GM11168 (cell line): ENCODE measurements at regions not wholly inside any gene's neighbourhood (a gene's known extent, or its start where the extent isn't known, plus 50 kb on each side); places are given as distances from the start of the nearest gene placed in this dataset.

Source experiments
- in situ Hi-C: fragments of 300-500 bp; cut with MboI; formaldehyde crosslinking; loops from one replicate; pipeline ENCODE4 v1.12.0; 2022; ENCODE audit warnings: low sequenced_read_pairs; ENCODE audit not compliant: unreplicated experiment

DNA sequence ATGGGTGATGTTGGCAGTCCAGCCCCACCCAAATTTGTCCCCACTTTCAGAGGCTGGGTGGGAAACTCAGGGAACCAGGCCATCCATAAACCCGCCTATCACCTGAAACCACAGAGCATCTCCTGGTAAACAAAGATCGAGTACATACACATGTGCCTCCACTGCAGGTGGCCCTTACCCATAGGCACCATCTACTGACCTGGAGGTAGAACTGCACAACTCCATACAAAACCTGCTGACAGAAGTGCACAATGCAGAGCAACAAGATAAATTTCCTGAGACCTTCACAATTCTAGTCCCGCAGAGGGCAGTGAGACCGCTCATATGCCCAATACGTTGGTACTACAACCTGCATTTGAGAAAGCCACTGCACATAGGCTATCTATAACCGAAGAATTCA lies 856.3 kb downstream of the SUCLG1 start:
- in situ Hi-C loops: no loop called here

DNA sequence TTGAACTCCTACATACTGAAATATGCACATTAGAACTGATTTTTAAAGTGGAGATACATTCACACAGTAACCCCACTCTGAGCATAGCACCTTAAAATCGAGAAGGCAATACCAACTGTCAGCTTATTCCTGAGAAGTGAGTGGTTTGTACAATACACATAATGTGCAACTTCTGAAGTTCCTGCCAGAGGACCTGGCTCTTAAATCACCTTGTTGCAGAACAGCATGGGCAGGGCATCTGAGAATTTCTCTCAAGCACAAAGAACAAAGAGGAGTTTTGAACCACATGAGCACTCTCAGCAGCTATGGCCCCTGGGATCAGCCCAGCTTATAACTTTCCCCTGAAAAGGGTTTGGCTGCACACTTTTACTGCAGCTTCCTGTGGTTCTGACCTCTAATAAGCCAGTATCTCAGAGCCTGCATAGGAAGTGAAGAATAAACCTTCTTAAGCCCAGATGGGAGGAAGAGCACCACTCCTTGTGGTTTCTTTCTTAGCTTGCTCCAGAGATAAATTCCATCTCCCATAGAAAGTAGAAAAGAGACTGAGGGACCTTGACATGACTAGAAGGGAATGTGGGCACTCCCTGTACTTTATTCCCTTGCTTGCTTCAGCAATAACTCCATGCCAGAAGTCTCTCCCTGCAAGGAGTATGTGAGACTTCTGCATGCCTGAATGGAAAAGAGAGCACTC lies 862.3 kb downstream of the SUCLG1 start:
- in situ Hi-C loops: no loop called here

DNA sequence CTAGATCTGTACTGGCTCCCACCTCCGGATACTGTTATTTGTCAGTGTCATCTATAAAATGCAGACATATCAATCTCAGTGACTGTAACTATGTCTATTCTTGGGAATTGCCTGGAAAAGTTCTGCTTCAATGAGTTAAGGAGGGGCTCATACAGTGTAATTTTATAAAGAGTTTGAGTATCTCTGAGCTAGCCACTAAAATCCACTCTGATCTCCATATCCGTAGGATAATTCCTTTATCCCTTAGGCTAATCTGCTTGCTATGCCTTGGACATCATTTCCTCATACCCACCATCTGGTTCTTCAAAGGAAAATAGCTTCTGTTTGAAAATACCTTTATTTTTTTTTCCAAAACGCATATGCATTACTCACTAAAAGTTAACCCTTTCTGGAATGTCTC lies 863.2 kb downstream of the SUCLG1 start:
- in situ Hi-C loops: no loop called here

DNA sequence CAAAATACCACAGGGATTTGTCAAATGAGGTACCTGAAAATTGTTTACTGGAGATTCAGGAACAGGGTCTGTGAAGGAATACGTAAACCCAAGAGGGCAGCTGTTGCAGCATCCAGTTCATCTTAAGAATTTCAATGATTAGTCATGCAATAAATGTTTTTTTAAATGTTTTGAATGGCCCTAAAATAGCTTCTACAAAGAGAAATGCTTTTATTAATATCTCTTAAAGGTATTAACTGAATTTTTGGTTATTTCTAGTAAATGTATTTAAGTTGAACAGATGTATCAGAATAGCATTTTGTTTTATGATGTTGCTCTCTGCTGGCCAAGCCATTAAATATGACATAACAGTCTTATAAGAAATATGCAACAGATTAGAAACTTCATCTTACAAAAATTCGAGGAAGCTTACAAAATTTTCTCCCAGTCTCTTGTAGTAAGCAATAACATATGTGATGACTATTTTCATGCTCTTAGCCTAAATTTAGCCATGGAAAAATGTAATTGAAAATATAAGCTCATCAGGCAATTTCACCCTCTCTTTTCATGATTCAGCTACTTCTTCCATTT lies 863.9 kb downstream of the SUCLG1 start:
- in situ Hi-C loops: no loop called here

DNA sequence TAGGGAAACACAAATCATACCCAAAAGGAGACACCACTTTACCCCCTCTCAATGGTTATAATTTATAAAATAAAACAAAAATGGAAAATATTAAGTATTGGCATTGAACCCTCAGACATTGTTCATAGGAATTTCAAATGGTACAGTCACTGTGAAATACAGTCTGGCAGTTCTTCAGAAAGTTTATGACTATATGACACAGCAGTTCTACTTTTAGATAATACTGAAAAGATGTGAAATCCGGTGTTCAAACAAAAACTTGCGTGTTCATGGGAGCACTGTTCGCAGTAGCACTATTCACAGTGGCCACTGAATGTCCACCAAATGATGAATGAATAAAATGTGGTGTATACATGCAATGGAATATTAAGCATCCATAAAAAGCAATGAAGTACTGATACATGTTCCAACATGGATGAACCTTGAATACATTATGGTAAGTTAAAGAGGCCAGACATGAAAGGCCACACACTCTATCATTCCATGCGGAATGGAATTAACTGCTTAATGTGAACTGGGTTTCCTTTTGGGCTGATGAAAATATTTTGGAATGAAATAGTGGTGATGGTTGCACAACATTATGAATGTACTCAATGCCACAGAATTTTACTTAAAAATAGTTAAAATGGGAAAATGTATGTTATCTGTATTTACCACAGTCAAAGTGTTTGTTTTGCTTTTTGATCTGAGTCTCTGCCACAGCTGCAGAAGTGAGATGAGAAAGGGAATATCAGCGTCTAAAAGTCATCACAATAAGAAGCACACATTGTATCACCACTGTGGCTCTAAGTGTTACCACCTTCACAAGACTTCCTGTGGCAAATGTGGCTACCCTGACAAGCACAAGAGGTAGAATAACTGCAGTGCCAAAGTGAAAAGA lies 864.6 kb downstream of the SUCLG1 start:
- in situ Hi-C loops: no loop called here

DNA sequence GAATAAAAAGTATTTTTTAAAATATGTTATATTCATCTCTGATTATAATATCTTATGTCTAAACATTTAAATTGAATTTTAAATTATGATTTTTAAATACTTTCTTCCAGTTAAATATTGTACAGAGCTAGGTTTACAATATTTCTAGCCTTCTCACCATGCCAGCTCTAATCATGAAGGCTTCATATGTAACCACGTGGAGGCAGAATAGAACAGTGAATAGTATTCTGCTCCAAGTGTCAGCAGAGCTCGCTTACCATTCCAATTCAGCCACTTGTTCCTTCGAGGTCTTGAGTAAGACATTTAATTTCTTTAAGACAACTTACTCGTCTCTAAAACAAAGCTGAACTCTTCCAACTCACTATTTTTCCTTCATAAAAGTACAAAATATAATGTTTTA lies 871.8 kb downstream of the SUCLG1 start:
- in situ Hi-C loops: no loop called here

DNA sequence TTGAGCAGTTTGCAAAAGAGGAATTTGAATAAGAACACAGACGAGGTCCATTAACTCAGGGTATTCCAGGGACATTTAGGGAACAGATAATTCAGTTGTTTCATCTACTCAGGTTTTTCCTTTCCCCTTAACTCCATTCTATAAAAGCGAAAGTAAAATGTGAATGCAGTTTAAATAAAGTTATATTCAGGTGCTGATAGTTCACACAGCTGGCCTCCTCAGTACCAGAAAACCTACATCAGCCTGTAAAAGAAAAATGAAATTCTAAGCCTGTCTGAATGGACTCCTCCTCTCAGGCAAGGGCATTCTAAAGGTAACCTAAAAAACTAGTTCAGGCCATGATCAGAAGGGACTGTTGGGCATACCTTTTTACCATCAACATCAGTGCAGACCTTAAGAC lies 873.8 kb downstream of the SUCLG1 start:
- in situ Hi-C loops: no loop called here

DNA sequence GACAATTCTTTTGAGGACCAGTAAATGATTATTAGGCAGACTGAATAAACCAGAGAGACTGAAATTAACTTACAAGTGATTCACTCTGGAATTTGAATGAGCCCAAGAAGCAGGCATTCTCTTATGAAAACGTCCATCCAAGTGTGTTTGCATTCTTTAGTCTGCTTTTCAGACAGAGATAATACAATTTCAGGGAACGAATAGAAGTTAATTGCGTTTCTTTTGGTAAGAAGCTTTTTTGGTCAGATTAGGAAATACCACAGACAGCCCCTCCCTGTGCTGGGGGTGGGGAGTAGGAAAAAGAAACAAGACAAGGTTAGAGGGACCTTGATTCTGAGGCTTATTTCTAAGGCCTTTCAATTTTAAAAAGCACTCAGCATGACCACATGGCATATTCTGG lies 874.4 kb downstream of the SUCLG1 start:
- in situ Hi-C loops: no loop called here

DNA sequence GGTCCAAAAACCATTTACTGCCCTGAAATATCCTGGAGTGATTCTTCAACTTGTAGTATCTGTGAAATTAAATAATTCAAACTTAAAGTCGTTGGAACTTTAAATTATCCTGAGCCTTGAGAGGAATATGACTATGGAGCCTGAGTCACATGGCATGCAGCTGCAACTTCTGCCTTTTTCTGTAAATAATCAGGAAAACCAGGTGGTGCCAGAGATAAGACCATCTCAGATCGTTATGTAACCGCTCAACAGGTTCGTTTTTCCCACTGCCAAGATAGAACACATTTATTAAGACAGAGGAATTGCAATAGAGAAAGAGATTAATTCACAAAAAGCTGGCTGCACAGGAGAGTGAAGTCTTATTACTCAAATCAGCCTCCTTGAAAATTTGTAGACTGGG lies 876.5 kb downstream of the SUCLG1 start:
- in situ Hi-C loops: no loop called here

DNA sequence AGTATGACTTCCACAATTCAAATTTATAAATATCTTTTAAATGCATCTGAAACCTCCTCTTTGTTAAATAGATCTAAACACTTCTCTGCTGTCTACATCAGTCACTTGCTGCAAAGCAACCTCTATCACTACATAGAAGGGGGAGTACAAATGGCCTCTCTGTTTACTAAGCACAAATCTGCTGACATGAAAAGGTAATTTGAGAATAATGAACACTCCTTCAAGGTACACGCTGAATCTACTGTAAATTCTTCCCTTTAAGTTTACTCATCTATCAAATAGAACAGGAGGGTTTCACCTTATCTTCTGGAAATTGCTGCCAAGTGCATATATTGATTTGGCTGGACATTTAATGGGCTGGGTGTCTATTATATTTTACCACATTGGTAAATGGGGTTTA lies 879.6 kb downstream of the SUCLG1 start:
- in situ Hi-C loops: no loop called here

DNA sequence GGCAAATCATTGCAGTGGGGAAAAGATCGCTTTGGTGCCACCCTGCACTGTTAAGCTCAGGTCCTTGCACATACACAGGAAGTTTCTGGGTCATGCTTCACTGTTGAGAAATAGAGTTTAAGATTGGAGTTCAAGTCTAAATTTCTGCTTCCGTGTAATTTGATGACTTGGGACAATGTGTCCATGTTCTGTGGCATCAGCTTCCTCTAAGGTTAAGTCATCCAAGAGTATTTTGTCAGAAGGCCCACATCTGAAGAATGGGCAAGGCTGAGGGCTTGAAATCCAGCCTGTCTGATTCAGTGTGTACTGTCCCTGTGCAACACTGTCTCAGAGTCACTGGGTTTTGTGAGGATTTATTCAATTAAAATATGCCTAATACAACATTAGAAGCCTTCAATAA lies 880.7 kb downstream of the SUCLG1 start:
- in situ Hi-C loops: no loop called here

DNA sequence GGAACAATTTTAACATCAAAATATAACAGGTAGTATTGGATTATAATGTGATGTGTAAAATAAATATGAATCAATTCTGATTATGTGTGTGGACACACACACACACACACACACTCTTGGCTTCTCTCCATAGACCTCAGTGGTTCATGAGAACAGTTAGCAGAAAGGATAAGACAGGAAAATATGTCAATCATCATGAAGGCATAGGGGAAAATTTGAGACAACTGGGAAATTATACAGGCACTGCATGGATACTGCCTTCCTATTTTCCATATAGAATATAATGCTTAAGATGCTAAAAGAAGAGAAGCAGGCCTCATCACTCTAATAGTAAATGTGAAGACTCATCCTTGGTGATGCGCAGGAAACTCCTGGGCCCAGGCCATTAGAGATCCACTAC lies 884.5 kb downstream of the SUCLG1 start:
- in situ Hi-C loops: no loop called here

DNA sequence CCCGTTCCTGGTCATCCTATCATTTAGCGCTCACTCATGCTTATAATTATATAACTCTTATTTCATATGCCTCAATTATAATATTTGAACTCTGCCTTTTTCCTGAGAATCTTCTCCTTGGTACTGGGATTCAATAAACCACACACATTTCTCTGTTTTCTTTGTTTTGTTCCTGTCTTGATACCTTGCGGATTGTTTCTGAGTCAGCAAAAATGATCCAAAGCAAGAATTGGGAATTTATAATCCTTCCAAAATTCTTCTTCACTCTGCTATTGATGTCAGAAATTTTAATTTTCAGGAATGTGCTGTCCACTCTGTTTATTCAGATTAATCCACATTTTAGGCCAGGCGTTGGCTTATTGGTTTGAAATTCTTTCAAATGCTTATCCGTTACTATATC lies 886.0 kb downstream of the SUCLG1 start:
- in situ Hi-C loops: no loop called here

DNA sequence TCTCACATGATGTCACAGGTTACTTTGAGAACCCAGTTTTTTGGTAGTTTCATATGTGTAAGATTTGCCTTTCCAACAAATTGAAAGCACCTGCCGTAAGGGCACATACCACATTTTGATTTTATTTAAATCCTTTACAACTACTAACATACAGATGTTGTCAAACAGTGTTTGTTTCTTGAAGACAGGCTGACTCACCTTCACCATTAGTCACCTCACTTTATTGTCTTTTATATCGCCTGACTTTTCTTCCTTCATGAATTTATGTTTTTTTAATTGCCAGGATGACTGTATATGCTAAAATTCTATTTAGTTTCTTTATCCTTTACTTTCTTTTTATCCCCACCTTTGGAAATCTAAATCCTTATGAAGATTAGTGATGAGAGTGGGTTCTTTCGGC lies 886.7 kb downstream of the SUCLG1 start:
- in situ Hi-C loops: no loop called here

DNA sequence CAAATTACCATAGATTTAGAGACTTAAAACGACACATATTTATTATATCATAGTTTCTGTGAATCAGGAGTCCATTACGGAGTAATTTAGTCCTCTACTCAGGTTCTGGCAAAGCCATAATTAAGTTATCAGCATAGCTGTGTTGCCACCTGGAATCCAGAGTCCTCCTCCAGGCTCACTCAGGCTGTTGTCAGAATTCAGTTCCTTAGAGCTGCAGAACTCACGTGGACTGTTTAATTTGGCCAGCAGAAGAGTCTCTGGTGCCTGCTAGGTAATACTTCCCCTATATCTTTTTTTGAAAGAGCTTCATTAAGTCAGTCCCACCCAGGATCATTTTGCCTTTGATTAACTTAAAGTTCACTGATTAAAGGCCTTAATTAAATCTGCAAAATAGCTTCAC lies 891.5 kb downstream of the SUCLG1 start:
- in situ Hi-C loops: no loop called here

DNA sequence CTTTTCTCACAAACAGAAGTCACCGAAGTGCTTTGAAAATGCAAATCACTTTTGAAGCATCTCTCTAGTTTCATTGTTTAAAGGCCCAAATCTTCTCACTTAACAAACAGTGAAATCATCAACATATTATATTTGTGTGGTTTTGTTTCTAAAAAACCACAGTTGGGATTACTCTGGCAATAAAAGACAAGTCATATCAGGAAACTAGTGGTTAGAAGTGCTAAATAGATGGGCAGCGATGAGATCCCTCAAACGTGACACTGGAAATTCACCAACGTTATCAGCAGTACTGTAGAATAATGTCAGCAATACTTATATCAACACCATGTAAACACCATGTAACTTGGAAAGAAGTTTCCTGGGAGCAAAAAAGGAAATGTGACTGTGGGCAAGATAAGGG lies 893.5 kb downstream of the SUCLG1 start:
- in situ Hi-C loops: no loop called here

DNA sequence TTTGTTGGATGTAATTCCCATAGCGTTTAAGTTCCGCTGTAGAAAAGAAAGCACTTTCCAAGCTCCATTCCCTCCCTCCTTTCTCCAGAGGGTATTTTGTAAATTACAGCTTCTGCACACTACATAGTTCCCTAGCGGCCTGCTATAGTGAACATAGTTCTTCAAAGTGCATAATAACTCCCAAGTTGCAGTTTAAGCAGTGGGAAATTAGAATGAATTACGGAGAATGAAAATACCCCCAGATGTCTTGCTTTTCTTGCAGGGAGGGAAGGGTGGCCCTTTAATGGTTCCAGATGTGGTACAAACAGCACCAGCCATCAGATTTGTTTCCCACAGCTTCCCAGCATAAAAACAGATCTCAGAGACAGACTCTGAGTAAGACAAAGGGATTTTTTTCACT lies 893.9 kb downstream of the SUCLG1 start:
- in situ Hi-C loops: no loop called here

DNA sequence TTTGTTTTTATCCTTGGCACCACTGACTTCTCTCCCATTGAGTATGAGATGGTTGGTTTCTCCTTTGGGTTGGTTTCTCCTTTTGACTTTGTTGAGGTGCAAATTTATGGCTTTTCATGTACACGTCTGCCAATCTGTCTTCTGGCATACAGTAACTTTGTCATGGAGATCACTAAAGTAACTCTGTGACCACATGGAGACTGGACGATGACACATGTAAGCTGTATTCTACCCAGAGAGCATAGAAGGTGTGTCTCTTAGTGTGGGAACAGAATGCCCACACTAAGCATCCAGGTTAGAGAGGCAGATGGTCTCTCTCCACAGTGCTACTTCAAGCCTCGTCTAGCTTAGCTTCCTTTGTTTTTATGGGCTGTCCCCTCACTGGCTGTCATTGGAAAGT lies 897.5 kb downstream of the SUCLG1 start:
- in situ Hi-C loops: no loop called here

DNA sequence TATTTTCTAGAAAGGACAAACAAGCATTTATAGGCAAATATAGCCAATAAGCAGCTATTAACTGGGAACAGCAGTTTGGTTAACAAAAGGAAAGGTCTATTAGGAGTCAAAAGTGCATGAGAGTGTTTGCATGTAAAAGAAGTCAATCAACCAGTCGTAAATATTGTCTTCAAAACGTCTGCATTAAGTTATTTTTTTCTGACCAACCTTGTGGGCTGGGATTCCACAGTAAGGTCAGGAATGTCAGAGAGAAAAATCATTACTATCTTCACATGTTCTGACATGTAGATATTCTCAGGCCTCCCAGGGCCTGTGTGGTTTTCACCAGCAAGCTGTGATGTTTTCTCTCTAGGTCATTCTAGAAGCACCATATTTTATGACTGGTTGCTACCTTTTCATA lies 922.5 kb downstream of the SUCLG1 start:
- in situ Hi-C loops: no loop called here

DNA sequence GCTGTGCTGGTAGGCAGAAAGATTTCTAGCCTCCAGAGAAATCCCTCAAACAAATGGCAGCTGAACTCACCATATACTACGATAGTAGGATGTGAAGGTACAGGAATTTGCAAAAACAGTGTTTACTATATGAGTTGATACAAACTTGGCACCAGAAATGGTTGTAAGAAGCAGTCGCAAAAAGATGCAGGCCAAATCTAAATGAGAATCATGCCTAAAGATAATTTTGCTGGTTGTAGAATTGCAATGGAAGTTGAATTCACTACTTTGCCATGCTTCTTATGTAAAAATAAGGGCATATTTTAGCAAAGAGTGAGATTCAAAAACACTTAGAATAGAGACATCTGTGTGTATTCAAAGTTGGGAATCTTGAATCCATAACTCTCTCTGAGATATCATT lies 924.7 kb downstream of the SUCLG1 start:
- in situ Hi-C loops: no loop called here

DNA sequence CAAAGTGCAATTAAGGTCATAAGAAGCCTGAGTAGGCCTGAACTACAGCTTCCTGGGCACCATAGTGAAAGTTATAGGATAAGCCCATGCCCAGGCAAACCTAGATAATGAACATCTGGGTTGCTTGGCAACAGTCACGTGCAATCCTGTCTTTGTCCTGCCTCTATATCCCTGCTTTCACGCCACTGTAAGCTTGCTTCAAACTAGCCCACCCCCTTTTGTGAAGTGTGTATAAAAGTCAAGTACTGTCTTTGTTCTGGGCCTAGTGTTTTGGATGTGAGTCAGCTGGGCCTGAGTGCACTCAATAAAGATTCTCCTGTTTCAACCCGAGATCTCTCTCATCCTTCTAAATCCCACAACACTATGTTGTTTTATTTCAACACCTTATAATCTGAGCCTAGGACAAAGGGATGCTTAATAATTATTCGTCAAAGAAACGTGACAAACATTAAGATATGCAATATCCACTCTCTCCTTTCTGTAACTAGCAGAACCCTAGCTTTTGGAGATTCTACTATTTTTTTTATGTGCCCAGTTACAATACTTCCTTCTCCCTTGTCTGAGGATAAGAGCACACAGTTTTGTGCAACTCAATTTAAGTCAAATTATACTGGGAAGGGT lies 927.8 kb downstream of the SUCLG1 start:
- in situ Hi-C loops: no loop called here
